ENCODE measurements at regions not wholly inside any gene's neighbourhood (a gene's known extent, or its start where the extent isn't known, plus 50 kb on each side); places are given as distances from the start of the nearest gene placed in this dataset.
"Not testable (repeated sequence)": the region's sequence is repeated elsewhere in the genome, so short reads cannot be mapped to it uniquely, and the experiment has no call there.

DNA sequence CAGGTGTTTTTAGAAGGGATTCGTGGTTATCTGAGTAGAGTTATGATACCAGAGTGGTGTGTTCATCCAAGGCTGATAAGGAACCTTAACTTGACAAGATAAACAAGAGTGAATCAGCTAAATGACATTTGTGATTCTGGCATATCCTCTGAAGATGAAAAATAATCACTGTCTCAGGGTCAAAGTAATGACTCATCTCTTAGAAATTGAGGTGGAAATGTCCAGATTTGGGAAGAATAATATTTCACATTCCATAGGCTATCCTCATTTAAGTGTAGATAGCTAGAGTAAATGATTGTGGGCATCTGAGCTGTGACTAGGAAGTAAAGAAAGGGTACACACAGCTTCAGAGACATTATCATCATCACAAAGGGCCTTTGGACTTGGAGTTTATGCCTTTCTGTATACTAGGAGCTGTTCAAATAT, 255.7 kb downstream of the GJA1 start:
- DNase-seq (ENCODE audit: low read depth in 3 of 3) = no peak

- no peak for DNase-seq (ENCODE audit: low read depth in 3 of 3)
Measured at GRCh38 chr6:121694389-121694788, 258.9 kb downstream of the GJA1 start.

DNA sequence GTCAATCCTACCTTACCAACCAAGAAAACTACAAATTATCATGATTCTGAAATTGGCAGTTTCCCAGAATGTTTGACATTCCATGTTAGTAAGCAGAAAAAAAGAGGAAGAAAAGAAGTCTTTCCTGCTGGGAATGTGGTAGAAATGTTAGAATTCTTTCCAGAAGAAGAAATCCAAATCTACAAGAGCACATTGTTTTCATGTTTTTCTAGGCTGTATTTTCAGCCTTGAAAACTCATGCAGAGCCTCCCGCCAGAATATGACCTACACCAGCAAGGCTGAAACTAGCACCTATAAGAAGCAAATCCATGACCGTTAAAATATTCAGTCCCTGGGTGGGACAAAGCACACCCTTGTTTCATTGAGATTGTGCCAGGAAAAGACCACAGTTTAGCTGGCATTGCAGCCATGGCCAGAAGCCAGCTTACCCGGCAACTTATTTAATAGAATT, 259.4 kb downstream of the GJA1 start:
- DNase-seq (ENCODE audit: low read depth in 3 of 3) = no peak

DNA sequence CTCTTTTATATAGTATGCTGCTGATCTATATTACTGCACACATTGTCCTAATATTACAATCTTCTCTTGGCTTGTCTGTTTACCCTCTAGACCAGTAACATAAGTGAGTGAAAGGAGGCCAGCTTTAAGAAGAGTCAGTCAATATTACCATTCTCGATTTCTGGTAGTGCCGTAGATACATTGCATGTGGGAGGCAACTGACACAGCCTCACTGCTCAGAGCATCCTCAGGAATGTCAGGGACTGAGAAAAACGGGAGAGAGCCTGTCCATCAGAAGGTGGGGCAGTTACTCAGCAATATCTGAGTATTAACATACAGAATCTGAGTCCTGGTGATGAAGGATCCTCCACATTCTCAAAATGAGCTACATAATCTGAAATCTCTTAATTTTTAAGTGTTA, 259.9 kb downstream of the GJA1 start:
- no peak for DNase-seq (ENCODE audit: low read depth in 3 of 3)

GRCh38 chr6:121697921-121698320, 262.5 kb downstream of the GJA1 start:
- no peak for DNase-seq (ENCODE audit: low read depth in 3 of 3)

GRCh38 chr6:121698617-121699016, 263.2 kb downstream of the GJA1 start:
- DNase-seq (ENCODE audit: low read depth in 3 of 3) = no peak

DNA sequence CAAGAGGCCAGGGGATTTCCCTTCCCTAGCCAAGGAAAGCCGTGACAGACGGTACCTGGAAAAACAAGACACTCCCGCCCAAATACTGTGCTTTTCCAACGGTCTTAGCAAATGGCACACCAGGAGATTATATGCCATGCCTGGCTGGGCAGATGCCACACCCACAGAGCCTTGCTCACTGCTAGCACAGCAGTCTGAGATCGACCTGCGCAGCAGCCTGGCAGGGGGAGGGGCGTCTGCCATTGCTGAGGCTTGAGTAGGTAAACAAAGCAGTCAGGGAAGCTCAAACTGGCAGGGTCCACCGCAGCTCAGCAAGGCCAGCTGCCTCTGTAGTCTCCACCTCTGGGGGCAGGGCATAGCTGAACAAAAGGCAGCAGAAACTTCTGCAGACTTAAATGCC, 267.7 kb downstream of the GJA1 start:
- DNase-seq (ENCODE audit: low read depth in 3 of 3) = not testable (repeated sequence)

- DNase-seq (ENCODE audit: low read depth in 3 of 3) = no peak
Measured at GRCh38 chr6:121711472-121711871, 276.0 kb downstream of the GJA1 start.

- no peak for DNase-seq (ENCODE audit: low read depth in 3 of 3)
Measured at GRCh38 chr6:121717686-121718085, 282.2 kb downstream of the GJA1 start.

DNA sequence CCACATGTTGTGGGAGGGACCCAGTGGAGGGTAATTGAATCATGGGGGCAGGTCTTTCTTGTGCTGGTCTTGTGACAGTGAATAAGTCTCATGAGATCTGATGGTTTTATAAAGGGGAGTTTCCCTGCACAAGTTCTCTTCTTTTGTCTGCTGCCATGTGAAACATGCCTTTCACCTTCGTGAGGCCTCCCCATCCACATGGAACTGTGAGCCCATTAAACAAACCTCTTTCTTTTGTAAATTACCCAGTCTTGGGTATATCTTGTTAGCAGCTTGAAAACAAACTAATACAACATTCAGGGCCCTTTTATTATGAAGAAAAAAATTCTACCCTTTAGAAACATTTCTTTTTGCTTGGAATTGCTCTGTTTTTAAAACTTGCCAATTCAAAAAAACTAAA, 285.4 kb downstream of the GJA1 start:
- not testable (repeated sequence) for DNase-seq (ENCODE audit: low read depth in 3 of 3)

DNA sequence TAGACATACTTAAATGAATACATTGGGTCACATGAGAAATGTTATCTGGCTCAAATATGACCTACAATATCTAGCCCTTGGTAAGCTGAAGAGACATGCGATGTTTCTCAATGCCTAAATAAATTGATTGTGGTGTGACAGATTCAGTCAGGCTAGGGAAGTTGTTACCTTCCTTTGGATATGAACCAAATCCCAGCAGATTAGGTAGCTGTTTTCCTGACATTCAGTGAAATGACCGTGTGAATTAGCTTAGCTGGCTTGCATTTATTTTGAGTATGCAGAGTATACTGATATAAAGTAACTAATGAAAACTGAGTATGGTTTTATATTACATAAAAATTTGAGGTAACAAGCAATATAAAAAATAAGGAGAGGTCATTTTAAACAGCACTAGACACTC, 288.2 kb downstream of the GJA1 start:
- no peak for DNase-seq (ENCODE audit: low read depth in 3 of 3)

DNA sequence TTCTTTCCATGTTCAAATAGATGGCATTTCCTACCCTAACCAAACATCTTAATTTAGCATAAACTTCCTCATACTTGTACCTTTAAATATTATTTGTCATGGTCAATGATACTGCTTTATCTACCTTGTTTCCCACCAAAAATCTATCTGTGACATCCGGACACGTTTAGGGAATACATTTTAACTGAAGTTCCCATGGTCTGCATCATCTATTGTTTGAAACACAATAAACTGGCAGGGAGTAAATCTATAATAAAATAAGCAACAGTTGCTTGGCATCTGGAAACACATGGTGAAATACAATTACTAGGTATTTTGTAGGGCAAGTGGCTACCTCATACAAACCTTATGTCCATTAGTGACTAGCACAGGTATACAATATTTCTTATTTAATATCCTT, 289.1 kb downstream of the GJA1 start:
- no peak for DNase-seq (ENCODE audit: low read depth in 3 of 3)

- no peak for DNase-seq (ENCODE audit: low read depth in 3 of 3)
Measured at GRCh38 chr6:121726596-121726995, 291.1 kb downstream of the GJA1 start.

- no peak for DNase-seq (ENCODE audit: low read depth in 3 of 3)
Measured at GRCh38 chr6:121730616-121731015, 295.2 kb downstream of the GJA1 start.

- DNase-seq (ENCODE audit: low read depth in 3 of 3) = no peak
Measured at GRCh38 chr6:121731381-121731780, 295.9 kb downstream of the GJA1 start.

- DNase-seq (ENCODE audit: low read depth in 3 of 3) = no peak
Measured at GRCh38 chr6:121732641-121733040, 297.2 kb downstream of the GJA1 start.

DNA sequence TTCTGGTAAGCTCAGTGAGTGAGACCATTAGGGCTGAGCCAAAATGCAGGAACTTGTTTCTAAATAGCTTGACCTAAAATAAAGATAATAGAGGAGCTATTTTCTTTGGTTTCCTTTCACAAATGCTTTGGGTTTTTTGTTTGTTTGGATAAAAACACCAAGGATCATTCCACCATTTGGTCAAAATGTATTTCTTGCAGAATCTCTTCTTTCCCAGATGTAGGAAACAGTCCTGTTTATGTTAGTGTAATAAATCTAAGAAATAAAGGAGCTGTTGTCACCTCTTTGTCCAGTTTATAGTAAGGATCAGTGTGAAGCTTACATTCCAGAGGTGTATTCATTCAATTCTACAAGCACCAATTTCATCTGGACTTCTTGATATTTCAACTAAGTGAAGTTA, 297.8 kb downstream of the GJA1 start:
- no peak for DNase-seq (ENCODE audit: low read depth in 3 of 3)

DNA sequence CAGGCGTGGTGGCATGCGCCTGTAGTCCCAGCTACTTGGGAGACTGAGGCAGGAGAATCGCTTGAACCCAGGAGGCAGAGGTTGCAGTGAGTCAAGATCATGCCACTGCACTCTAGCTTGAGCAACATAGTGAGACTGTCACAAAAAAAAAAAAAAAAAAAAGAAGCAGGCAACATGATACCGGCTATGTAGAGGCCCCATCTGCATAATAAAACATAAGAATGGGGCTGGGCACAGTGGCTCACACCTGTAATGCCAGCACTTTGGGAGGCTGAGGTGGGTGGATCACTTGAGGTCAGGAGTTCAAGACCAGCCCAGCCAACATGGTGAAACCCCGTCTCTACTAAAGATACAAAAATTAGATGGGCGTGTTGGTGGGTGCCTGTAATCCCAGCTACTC, 304.7 kb downstream of the GJA1 start:
- DNase-seq (ENCODE audit: low read depth in 3 of 3) = not testable (repeated sequence)

DNA sequence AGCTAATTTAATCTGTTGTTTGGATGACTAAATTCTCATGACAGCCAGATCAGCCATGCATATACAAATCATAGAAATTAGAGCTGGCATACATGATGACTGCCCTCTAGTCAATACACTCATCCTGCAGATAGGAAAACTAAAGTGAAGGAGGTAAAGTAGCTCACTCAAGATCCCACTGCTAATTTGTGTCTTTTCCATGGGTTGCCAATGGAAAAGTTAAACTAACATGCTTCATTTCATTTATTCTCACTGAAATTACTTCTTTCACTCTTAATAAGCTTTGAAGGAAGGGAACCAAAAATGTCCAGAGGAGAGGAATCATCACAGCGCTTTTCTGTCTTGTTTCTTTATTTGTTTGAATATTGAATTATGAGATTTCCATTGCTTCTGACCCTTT, 308.2 kb downstream of the GJA1 start:
- DNase-seq (ENCODE audit: low read depth in 3 of 3) = no peak

DNA sequence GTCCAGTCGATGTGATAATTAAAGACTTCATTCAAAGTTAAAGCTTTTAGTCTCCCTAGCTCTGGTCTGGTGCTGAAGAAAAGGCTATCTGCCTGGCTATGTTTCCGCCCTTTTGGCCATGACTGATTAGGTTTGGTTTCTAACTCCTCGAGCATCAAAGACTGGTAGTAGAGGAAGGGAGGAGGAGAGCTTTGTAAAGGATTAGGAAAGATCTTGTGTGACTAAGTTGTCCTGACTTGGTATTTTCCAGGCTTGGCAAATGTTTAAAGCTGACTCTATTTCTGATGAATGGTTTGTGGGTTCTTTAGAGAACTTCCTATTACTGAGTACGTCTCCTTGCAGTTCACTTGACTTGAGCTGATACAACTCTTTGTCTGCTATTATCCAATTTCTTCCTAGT, 312.9 kb downstream of the GJA1 start:
- DNase-seq (ENCODE audit: low read depth in 3 of 3) = no peak

DNA sequence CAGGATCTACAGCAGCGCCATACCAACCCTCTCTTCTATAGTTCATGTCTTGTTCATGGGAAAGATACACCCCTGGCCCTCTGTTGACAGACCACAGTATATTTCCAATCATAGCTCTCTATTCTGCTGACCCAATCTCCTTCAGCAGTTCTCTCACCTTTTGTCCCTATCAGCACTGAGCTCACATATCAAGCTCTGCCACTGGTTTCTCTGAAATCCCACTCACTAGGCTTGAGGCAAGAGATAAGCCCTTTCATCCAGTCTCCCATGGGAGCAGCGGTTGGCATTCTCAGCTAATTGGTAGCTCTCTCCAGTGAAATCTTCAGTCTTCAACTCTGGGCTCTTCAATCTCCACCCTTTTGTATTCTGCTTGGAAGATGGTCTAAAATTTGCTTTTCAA, 313.4 kb downstream of the GJA1 start:
- no peak for DNase-seq (ENCODE audit: low read depth in 3 of 3)

- DNase-seq (ENCODE audit: low read depth in 3 of 3) = no peak
Measured at GRCh38 chr6:121755485-121755884, 320.0 kb downstream of the GJA1 start.

- no peak for DNase-seq (ENCODE audit: low read depth in 3 of 3)
Measured at GRCh38 chr6:121756666-121757065, 321.2 kb downstream of the GJA1 start.

GRCh38 chr6:121759370-121759769, 323.9 kb downstream of the GJA1 start:
- DNase-seq (ENCODE audit: low read depth in 3 of 3) = no peak

DNA sequence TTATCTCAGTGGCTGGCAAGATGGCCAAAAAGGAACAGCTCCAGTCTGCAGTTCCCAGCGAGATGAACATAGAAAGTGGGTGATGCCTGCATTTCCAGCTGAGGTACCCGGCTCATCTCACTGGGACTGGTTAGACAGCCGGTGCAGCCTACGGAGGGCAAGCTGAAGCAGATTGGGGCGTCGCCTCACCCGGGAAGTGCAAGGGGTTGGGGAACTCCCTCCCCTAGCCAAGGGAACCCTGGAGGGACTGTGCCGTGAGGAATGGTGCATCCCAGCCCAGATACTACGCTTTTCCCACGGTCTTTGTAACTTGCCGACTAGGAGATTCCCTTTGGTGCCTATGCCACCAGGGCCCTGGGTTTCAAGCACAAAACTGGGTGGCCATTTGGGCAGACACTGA, 324.7 kb downstream of the GJA1 start:
- DNase-seq (ENCODE audit: low read depth in 3 of 3) = no peak

Data from stimulated activated CD4-positive, alpha-beta T cell treated with anti-CD3 and anti-CD28 coated beads, TNF-alpha, amount 100 ng/mL, for 48 hours (primary cell).